Mononuclear cell (primary cell): ENCODE measurements at regions not wholly inside any gene's neighbourhood (a gene's known extent, or its start where the extent isn't known, plus 50 kb on each side); places are given as distances from the start of the nearest gene placed in this dataset.
"Not testable (repeated sequence)": the region's sequence is repeated elsewhere in the genome, so short reads cannot be mapped to it uniquely, and the experiment has no call there.

Source experiments
- H3K27me3 ChIP-seq: 2 replicates; pipeline ENCODE4 v1.6.0; 2011; ENCODE audit warnings: low read length, control low read depth; ENCODE audit not compliant: insufficient read depth
- H3K4me1 ChIP-seq: 2 replicates; pipeline ENCODE4 v1.5.1; 2011; ENCODE audit warnings: mild to moderate bottlenecking, low read length, control low read depth; ENCODE audit not compliant: insufficient read depth
- H3K4me3 ChIP-seq: 2 replicates; pipeline ENCODE4 v1.5.1; 2011; ENCODE audit warnings: mild to moderate bottlenecking, low read length, moderate library complexity
- H3K9me3 ChIP-seq: 2 replicates; pipeline ENCODE4 v1.5.1; 2011; ENCODE audit warnings: low read depth, mild to moderate bottlenecking, control low read depth, low read length

DNA sequence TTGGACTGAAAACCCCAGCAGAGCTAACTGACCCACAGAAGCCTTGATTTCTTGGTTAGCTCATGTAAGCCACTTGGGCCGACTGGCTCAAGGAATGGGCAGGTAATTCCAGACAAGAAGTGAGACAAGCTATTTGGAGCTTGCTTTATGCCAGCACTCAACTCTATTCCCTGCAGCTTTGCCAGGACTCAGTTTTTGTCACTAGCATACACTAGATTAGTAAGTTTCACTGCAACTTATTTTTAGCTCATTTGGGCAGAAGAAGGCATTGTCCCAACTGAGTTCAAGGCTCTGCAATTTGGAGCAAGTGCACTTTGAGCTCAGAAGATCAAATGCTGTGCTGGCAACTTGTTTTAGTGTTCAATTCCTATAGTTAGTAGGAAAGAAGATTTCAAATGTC is 116.1 kb downstream of the SLC4A3 start:
- no peaks in the 10 kb centered on the region for H3K4me1 ChIP-seq
- no peaks in the 10 kb centered on the region for H3K9me3 ChIP-seq
- no peaks in the 10 kb centered on the region for H3K27me3 ChIP-seq
- no peak overlapping the region for H3K4me3 ChIP-seq

DNA sequence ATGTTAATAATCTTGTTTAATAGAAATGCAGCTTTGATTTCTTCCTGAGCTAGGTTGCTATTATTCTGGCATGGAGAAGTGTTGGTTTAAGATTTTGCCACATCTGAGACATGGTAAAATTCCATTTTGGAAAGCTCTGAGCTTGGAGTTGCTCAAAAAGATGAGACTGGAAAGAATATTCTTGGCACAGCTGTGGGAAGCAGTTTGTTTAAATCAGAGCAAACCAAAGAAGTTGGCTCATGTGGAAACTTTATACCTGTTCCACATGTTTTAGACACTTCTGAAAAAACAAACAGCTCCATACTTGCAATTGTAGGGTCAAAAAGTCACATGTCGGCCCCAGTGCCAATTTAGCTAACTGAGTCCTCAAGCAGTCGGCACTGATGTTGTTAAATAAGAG is 116.6 kb downstream of the SLC4A3 start:
- H3K27me3 ChIP-seq, result no peaks in the 10 kb centered on the region
- no peaks in the 10 kb centered on the region for H3K9me3 ChIP-seq
- no peak overlapping the region for H3K4me3 ChIP-seq
- H3K4me1 ChIP-seq, result no peaks in the 10 kb centered on the region

DNA sequence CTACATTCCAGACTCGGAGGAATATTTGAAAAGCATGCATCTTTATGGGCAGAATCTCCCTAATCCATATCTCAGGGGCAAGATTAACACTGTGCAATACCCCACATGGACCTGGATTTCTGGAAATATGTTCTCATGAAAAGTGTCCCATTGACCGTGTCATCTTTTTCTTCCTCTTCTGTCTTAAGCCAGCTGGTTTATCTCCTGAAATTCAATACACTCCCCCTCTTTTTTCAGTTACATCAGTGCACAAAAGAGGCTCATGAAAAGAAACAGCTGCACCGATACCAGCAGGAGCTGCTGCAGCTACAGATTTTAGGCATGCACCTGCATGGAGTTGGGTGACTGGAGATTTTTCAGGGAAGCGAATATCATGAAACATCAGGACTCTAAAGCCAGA is 117.2 kb downstream of the SLC4A3 start:
- no peaks in the 10 kb centered on the region for H3K9me3 ChIP-seq
- H3K4me1 ChIP-seq, result no peaks in the 10 kb centered on the region
- H3K4me3 ChIP-seq, result no peak overlapping the region
- no peaks in the 10 kb centered on the region for H3K27me3 ChIP-seq

DNA sequence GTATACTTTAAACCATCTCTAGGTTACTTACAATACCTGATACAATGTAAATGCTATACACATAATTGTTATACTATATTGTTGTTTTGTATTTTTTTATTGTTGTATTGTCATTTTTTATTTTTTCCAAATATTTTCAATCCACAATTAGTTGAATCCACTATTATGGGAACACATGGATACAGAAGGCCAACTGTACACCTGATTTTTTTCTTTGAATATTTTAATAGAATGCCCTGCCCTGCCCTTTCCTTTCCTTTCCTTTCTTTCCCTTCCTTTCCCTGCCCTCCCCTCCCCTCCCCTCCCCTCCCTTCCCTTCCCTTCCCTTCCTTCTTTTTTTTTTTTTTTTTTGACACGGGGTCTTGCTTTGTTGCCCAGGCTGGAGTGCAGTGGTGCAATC is 120.2 kb downstream of the SLC4A3 start:
- H3K4me1 ChIP-seq, result no peaks in the 10 kb centered on the region
- H3K9me3 ChIP-seq, result no peaks in the 10 kb centered on the region
- H3K27me3 ChIP-seq, result no peaks in the 10 kb centered on the region
- H3K4me3 ChIP-seq, result no peak overlapping the region

DNA sequence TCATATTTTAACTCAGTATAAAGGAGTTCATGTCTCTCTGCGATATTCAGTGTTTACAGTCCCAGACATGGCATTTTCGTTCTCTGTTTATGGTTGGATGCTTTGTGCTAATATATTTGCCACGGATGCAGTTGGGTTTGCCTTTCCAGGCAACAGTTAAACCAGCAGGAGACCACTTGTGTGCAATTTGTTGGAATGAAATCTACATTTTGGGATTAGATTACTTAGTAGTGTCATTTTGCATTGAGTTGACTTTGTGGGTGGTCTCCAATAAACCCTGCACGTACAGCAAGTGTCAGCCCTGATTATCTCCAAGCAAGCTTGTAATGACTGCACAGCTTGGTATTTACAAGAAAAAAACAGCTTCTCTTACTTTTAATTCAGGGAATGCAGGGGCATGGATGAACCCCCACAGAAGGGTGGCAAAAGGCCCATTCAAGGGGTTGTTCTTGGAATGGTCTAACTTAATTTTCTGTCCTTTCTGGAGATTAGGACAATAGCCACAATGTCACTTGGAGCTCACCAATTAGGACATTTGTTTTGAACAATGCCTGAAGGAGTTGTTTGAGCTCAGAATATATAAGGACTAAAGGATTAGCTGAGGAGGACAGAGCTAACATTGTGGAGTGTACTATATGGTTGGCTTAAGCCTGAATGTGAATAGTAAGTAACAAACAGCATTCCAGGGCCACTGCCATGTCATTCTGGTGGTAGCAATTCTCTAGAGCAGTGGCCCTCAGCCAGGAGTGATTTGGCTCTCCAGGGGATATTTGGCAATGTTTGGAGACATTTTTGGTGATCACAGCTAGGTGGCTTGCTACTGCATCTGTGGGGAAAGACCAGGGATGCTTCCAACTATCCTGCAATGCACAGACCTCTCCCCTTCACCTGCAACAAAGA is 121.5 kb downstream of the SLC4A3 start:
- Histone ChIP-seq H3K4me3 (no peak overlapping the region), H3K27me3 (no peaks in the 10 kb centered on the region), H3K9me3 (no peaks in the 10 kb centered on the region)

DNA sequence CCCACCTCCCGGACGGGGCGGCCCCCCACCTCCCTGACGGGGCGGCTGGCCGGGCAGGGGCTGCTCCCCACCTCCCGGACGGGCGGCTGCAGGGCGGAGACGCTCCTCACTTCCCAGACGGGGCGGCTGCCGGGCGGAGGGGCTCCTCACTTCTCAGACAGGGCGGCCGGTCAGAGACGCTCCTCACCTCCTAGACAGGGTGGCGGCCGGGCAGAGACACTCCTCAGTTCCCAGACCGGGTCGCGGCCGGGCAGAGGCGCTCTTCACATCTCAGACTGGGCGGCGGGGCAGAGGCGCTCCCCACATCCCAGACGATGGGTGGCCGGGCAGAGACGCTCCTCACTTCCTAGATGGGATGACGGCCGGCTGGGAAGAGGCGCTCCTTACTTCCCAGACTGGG is 123.7 kb downstream of the SLC4A3 start:
- not testable (repeated sequence) for H3K27me3 ChIP-seq, H3K4me3 ChIP-seq, H3K4me1 ChIP-seq, H3K9me3 ChIP-seq

More for the DNA sequence above, 121.5 kb downstream of the SLC4A3 start:
- no peaks in the 10 kb centered on the region for H3K4me1 ChIP-seq

DNA sequence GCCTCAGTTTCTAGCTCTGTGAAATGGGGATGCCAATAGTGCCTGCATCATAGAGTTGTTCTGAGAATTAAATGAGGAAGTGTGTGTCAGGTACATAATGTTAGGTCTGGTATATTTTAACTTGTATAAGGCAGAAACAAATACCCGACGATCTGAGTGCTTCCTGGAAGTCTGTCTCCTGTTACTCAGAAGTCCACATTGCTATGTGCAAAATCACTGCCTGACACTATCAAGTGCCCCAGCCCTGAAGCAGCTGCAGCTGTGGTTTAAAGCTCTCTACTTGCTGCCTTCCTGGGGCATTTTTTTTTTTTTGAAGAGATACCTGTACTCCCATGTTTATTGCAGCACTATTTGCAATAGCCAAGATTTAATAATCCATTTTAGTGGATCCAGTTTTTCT is 125.3 kb downstream of the SLC4A3 start:
- no peaks in the 10 kb centered on the region for H3K9me3 ChIP-seq

DNA sequence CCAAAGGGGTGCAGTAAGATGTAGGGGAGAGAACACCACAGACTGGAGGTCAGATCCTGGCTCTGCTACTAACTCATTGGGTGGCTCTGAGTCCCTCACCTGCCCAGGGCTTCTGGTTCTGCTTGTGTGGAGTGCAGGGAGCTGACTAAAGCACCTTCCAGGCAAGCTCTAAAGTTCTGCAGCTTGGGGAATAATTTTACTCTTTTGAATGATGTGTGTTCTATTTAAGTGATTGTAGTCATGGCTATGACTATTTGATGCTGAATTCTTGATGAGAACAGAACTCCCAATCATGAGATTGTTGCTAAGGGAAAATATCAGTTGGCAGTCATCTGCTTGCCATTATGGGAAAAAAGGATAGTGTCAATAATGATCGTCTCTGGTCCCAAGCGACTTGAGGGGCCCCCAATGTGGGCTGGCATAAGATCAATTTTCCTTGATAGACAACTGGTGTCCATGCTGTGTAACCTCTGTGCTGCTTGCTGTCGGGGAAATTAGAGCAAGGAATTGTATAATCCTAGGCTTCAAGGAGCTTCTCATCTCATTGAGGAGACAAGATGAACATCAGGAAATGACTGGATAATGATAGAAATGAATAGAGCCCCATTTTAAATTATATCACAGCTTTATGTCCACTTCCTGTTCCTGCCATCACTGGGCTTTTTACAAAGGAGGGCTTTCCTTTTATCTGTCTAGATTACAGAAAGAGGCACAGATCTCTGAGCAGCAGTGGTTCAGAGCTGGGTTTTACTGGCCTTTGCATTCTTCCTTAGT is 131.7 kb downstream of the SLC4A3 start:
- no peaks in the 10 kb centered on the region for H3K4me1 ChIP-seq
- H3K9me3 ChIP-seq, result no peaks in the 10 kb centered on the region
- H3K4me3 ChIP-seq, result no peak overlapping the region
- no peaks in the 10 kb centered on the region for H3K27me3 ChIP-seq

More for the DNA sequence above, 125.3 kb downstream of the SLC4A3 start:
- H3K4me1 ChIP-seq, result no peaks in the 10 kb centered on the region
- no peak overlapping the region for H3K4me3 ChIP-seq
- H3K27me3 ChIP-seq, result no peaks in the 10 kb centered on the region

DNA sequence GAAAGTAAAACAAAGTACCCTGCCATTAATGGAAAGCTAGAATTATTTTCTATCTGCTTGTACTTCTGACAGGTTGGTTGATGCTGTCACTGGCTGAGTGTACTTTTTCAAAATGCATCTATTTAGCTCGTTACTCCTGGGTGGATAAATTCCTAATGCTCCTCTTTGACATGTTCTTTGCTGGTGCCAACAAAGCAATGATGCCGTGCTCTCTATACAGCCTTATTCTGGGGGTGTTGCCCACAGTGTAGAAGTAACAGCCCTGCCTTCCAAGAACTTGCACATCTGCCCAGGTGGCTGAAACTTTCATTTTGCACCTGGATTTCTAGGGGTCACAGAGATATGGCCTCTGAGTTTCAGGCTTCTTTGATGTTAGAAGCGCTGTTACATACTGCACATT is 132.4 kb downstream of the SLC4A3 start:
- no peaks in the 10 kb centered on the region for H3K9me3 ChIP-seq
- no peaks in the 10 kb centered on the region for H3K4me1 ChIP-seq
- no peaks in the 10 kb centered on the region for H3K27me3 ChIP-seq
- no peak overlapping the region for H3K4me3 ChIP-seq

DNA sequence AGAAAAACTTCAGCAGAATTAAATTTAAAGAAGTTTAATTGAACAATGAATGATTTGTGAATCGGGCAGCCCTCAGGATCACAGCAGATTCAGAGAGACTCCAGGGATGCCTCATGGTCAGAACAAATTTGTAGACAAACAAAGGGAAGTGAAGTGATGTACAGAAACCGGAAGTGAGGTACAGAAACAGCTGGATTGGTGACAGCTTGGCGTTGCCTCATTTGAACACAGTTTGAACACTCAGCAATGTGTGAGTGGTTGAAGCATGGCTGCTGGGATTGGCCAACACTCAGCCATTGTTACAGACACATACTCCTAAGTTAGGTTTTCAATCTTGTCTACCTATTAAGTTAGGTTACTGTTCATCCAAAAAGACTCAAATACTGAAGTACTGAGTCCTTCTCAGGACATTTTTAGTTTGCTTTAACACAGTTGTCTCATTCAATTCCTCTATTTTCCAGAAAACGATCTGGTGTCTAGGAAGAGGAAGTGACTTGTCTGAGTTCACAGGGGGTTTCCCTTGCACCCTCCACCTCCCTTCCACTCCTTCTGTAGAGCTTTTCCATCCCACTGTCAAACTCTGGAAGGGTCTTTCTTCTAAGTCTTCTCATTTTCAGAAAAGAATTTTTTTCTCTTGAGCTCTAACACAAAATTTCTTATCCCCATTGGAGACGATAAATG is 137.9 kb downstream of the SLC4A3 start:
- Histone ChIP-seq H3K4me1 (no peaks in the 10 kb centered on the region), H3K9me3 (no peaks in the 10 kb centered on the region), H3K4me3 (no peak overlapping the region), H3K27me3 (no peaks in the 10 kb centered on the region)

DNA sequence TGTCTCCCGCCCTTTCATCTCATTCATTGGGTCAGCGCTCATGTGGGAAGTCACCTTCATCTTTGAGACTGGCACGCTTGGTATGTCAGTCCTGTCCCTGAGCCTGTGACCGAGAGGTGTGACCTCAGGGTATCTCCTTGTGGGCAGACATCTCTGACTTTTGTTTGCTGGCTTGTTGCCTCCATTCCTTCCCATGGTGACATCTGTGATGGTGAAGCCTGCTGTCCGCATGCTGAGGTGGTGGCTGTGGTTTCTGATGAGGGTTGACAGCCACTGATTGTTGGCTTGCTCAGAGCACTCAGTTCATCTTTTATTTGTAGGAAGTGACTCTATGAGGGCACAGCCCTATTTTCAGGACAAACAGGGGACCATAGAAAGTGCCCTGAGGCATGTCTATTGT is 139.2 kb downstream of the SLC4A3 start:
- Histone ChIP-seq H3K27me3 (no peaks in the 10 kb centered on the region), H3K4me3 (no peak overlapping the region)

DNA sequence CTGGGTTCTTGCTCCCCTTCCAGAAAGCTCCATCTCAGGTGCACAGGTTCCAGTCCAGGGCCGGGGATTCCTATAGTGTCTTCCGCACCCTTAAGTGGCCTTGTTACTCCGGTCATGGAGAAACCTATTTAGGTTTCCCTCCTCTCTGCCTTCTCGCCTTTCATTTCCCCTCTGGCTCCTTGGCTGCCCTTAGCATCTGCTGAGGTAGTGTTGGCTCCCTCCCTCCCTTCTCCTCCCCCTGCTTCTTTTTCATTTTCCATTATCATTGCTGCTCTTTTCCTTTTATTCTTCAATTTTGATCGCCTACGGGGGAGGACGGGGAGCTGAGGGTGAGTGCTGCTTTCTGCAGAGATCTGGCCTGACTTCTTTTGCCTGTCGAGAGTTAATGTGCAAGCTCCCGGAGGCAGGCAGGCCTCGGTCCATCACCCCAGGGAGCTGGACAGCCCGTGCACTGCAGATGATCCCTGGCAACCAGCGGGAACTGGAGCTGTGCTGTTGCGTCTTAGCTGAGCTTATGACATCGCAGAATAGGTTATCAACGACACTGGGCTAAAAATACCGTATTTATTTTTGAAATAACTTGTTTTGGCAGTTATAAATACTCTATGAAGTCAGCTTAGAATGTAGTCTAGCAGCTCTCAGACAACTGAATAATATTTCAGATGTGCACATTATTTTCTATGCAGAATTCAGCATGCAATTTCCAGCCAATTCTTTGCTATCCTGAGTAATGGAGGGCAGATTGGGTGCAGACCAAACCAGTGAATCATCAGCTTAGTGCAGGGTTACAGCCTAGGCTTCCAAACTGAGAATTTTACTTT is 141.9 kb downstream of the SLC4A3 start:
- H3K4me1 ChIP-seq, result no peaks in the 10 kb centered on the region
- H3K4me3 ChIP-seq, result no peak overlapping the region
- no peaks in the 10 kb centered on the region for H3K27me3 ChIP-seq
- H3K9me3 ChIP-seq, result no peaks in the 10 kb centered on the region

More for the DNA sequence above, 139.2 kb downstream of the SLC4A3 start:
- Histone ChIP-seq H3K9me3 (no peaks in the 10 kb centered on the region), H3K4me1 (no peaks in the 10 kb centered on the region)

DNA sequence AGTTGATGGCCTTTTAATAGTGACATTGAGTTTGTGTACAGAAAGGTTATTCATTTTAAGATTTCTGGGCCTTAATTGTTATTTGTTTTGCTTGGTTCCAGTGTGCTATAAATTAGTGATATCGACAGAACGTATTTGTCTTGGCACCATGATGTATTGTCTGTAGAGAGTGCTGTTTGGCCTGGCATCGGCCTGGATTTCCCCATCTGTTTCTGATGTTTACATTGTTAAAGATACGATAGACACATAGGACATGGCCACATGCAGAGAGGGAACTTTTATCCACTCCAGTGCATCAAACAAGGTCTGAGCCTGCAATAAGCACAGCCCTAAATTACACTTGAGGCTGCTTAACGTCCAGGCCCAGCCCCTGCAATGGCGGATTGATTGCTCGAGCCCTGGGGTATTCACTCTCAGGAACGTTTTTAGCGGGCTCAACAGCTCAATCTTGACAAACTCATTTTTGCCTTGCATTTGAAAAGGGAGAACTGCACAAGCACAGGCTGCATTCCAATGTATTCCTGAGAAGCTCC is 144.7 kb downstream of the SLC4A3 start:
- H3K9me3 ChIP-seq, result no peaks in the 10 kb centered on the region
- H3K4me3 ChIP-seq, result no peak overlapping the region
- no peaks in the 10 kb centered on the region for H3K27me3 ChIP-seq
- H3K4me1 ChIP-seq, result no peaks in the 10 kb centered on the region

DNA sequence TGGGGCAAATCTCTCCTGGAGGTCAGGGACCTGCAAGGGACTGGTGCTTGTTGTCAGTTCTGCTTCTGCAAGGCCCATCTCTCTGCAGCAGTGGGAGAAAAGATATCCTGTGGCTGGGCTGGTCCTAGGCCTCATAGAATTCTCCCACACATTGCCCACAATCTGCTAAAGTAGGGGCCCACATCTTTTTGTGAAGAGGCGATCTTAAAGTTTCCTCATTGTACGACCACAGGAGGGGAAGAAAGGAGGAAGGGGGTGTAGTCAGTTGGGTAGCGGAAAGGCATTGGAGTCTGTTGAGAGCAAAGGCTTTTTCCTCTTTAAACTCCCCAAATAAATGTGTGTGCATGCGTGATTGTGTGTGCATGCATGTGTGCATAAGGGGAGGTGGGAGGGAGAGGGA is 145.3 kb downstream of the SLC4A3 start:
- H3K4me3 ChIP-seq, result no peak overlapping the region
- H3K27me3 ChIP-seq, result no peaks in the 10 kb centered on the region
- H3K4me1 ChIP-seq, result no peaks in the 10 kb centered on the region
- no peaks in the 10 kb centered on the region for H3K9me3 ChIP-seq
